GM12873 (cell line): ENCODE measurements at regions not wholly inside any gene's neighbourhood (a gene's known extent, or its start where the extent isn't known, plus 50 kb on each side); places are given as distances from the start of the nearest gene placed in this dataset.

Experiments used
- TF ChIP-seq, protein P1 (sequence below): IDR thresholded peaks from 2 replicates; pipeline ENCODE4 v1.5.1; 2012; ENCODE audit warnings: low read depth, mild to moderate bottlenecking, moderate library complexity, low read length, control low read depth; ENCODE audit not compliant: insufficient read depth; ENCODE audit errors: missing control alignments

DNA sequence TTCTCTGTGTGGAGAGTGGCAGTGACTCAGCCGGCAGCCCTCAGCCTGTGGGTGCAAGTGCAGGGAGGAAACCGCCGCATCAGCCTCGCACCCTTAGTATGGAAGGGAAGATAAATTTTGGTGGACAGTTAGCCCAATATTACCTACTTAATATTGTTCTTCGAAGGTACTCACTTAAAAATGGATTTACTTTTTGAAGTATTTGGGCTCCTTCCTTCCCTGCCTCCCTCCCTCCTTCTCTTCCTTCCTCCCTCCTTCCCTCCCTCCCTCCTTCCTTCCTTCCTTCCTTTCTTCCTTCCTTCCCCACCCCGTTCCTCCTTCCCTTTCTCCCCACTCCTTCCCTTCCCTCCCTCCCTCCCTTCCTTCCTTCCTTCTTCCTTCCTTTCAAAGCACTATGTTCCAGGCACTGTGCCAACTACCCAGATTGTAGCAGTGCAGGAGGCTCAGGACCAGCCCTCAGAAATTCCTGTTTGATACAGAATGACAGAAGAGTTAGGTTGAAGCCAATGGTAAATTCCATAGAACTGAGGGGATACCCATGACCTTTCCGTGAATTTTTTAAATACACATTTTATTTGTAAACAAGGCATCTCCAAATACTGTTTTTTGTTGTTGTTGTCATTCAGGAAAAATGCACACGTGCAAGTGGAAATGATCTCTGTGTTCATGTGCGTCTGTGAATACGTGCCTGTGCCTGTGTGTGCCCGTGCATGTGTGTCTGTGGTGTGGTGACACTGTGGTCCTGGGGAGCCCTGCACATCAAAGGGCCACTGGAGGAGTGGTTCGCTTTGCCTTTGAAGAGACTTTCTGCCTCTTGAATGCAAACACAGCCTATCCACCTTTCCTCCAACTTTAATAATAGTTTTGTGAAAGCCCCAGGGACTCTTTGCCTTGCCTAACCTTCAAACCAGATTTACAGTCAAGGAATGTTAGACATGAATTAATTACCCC lies 141.7 kb downstream of the EDN3 start:
- TF ChIP-seq, protein P1, sequence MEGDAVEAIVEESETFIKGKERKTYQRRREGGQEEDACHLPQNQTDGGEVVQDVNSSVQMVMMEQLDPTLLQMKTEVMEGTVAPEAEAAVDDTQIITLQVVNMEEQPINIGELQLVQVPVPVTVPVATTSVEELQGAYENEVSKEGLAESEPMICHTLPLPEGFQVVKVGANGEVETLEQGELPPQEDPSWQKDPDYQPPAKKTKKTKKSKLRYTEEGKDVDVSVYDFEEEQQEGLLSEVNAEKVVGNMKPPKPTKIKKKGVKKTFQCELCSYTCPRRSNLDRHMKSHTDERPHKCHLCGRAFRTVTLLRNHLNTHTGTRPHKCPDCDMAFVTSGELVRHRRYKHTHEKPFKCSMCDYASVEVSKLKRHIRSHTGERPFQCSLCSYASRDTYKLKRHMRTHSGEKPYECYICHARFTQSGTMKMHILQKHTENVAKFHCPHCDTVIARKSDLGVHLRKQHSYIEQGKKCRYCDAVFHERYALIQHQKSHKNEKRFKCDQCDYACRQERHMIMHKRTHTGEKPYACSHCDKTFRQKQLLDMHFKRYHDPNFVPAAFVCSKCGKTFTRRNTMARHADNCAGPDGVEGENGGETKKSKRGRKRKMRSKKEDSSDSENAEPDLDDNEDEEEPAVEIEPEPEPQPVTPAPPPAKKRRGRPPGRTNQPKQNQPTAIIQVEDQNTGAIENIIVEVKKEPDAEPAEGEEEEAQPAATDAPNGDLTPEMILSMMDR, result no peak

DNA sequence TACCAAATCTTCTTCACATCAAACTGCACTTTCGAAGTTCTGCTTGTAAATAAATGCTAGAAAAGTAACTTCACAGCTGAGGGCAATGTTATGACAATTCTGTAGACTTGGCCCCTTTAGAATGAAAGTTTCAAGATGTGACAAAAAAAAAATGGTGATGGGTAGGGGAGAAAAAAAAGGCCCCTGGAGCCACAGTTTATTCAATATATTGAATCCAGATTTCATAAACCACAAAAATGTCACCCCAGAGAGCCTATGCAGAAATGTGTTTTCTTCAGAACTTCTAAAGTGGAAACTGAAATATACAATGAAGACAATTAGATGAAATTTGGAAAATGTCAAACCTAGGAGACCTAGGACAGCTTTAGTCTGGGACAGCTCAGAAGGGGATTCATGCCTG lies 143.1 kb downstream of the EDN3 start:
- TF ChIP-seq, protein P1, result no peak

DNA sequence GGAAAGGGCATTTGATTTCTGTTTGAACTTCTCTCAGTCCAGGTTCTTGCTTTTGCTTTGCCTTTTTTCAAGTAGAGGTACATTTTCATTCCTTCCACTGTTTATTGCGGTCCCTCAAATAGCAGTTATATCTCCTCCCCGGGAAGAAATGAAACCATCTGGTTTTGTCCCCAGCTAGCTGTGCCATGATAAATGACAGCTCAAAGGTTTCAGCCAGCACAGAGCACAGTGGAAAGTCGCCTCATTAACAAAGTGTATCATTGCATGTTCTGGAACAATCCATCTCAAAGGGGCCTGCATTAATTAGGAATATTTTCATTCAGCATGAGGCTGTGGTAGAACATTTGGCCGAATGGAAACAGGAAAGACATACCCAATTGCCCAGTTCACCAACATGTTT lies 146.0 kb downstream of the EDN3 start:
- TF ChIP-seq, protein P1, result no peak

DNA sequence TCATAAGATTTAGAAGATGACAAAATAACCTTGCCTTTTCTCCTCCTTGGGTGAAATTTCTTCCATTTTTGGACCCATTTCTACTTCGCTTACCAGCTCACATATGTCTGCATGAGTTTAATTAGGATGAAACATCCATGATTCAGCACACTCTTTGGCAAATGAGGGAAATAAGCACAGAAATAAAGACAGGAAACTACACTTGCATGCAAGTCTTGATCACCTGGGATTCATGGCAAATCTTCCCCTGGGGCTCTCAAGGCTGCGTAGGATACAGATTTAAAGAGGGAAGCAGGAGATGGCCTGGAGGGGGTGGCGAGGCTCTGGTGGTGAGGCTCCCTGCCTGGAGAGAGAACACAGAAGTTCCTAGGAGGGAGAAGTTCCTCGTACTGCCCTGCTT lies 147.8 kb downstream of the EDN3 start:
- TF ChIP-seq, protein P1, result no peak

DNA sequence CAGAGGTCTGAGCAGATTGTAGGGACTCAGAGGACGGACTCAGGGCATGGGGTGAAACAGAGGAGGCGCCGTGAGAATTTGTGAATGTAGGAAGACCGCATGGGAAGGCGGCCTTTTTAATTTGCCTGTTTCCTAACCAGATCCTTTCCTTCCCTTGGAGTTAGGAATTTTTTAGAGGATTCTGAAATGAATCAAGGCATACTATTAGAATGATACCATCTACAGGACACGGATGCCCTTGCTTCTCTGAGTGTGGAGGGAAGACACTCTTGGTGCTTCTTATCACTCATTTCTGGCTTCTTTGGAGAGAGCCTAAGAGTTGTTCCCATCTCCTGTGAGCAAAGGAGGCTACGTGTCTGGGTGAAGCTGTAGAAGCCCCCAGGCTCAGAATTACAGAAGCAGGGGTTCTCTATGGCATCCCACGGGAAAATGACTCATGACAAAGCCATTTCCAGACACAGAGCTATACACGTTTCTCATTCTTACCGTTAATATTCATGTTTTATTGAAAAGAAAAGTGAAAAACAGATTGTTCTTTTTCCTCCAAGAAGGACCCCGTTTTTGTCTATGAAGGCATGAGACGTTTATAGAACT lies 148.5 kb downstream of the EDN3 start:
- TF ChIP-seq, protein P1, result no peak

DNA sequence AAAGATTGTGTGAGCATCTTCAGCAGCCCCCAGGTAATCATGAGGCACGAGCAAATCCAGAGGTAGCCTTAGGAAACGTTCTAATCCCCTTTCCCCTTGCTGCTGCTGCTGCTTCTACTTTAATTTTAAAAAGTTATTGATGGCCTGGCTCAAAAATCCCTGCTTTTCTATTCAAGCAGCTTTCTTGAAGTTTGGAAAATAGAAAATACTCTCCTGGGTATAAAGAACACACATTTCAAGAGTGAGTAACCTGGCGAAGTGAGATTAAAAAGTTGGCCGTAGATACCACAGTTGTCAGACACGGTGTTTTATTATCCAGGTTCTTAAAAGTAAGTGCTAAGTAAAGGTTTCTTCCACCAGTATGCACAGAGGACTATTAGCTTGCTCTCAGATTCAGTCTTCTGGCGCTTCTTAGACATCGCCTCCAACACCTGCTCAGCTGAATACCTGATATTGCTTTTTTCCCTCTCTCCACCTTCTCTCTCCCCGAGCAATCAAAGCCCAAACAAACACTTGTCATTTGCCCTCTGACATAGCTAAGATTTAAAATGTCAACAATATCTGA lies 150.7 kb downstream of the EDN3 start:
- TF ChIP-seq, protein P1, result no peak

DNA sequence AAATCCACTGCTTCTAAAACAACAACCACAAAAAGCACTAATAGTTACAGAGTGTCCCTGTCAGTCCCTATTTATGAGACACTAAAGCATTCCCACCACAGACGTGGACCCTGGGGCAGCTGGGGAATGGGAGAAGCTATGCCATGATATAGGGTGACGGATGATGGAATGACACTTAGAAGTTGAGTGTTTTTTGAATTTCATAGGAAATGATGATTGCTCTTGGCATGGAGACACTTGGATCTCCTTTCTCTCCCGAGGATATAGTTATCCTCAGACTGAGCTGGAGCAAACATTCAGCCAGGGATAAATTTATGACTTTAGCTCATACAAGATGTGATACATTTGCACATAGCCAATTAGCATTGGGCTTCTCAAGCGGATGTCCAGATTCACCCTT lies 151.2 kb downstream of the EDN3 start:
- TF ChIP-seq, protein P1, result no peak
